LNCaP clone FGC (cell line): ENCODE measurements at regions not wholly inside any gene's neighbourhood (a gene's known extent, or its start where the extent isn't known, plus 50 kb on each side); places are given as distances from the start of the nearest gene placed in this dataset.

Experiments
- DNase-seq: peaks from one replicate; pipeline ENCODE4 v3.0.0-alpha.2; 2011; ENCODE audit warnings: low read depth
- H3K4me3 ChIP-seq: 2 replicates; pipeline ENCODE4 v1.5.1; 2011; ENCODE audit warnings: mild to moderate bottlenecking, low read depth, low read length, control low read depth
- CTCF ChIP-seq: IDR thresholded peaks from 2 replicates; pipeline ENCODE4 v1.5.1; 2012; ENCODE audit warnings: mild to moderate bottlenecking; ENCODE audit not compliant: control insufficient read depth, insufficient read depth; ENCODE audit errors: extremely low read depth

- TF ChIP-seq CTCF, result no peak
- no peak for DNase-seq
- no peak overlapping the region for H3K4me3 ChIP-seq
These were observed 1317.4 kb upstream of the CDH2 start for GRCh38 chr18:29494371-29494770.

DNA sequence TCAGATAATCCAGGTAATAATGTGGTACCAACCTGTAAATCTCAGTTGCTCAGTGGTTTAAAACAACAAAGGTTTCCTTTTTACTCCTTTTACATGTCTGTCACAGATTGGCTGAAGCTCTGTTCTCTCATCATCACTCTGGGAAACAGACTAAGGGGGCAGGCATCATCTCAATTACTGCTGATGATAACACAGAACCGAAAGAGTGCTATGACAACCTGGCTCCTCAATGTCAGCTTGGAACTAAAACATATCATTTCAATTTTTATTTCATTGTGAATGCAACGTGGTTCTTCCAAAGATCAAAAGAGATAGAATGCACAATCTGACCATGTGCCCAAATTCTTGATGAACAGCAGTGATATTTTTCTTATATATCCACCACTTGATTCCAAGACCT is 1315.0 kb upstream of the CDH2 start:
- DNase-seq, result no peak
- TF ChIP-seq CTCF, result no peak

DNA sequence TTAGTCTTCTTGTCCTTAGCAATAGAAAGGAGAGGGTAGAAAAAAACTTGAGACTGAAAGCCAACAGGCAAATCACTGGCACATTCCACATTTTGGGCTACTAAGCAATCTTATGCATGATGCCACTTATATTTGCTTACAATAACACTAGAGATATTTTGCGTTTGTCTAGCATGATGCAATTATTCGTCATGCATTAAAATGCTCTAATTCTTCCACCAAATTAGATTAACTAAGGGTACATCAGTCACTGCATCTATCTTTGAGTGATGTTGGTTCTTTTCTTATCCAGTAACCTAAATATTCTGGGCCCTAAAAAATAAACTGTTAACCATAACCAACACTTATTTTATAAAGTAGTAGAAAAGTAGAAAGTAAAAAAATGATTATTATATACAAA is 1311.7 kb upstream of the CDH2 start:
- TF ChIP-seq CTCF, result no peak
- no peak overlapping the region for H3K4me3 ChIP-seq
- DNase-seq, result no peak

More for the DNA sequence above, 1315.0 kb upstream of the CDH2 start:
- no peak overlapping the region for H3K4me3 ChIP-seq

DNA sequence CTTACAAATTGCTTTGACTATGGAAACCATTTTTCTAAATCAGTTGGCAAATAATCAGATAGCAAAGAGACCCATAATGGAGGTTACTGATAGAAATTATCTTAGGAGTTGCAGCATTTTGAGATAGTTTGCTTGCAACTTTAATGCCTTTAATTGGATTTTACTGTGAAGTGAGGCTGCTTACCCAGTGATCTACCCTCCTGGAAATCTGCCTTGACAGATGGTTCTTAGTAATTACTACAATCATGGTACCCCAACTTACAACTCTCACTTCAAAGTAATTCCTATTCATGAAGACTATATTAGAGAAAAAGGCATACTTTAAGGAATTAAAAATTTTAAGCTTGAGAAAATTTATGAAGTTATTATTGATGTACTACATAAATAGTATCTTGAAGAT is 1288.6 kb upstream of the CDH2 start:
- no peak for TF ChIP-seq CTCF
- no peak for DNase-seq
- H3K4me3 ChIP-seq, result no peak overlapping the region

DNA sequence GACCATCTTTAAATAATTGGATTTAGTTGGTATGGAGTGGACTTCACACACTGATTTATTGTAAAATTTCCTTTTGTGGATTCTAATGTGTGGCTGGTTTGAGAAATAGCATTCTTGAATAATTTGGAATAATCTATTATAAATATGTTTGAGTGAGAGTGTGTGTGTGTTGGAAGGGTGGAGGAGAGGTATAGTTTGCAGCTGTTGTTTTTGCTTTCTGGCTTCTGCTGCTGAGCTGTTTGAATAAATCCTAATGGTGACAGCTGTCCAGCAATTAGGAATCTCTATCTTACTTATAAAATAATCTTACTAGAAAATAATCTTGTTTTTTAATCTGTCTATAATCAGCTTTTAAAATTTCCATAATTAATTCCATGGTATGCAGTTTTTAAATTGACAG is 1283.0 kb upstream of the CDH2 start:
- H3K4me3 ChIP-seq, result no peak overlapping the region
- no peak for TF ChIP-seq CTCF
- DNase-seq, result no peak

- H3K4me3 ChIP-seq, result no peak overlapping the region
- no peak for DNase-seq
- no peak for TF ChIP-seq CTCF
These were observed 1280.5 kb upstream of the CDH2 start for GRCh38 chr18:29457316-29457889.

GRCh38 chr18:29449424-29449823 is 1272.5 kb upstream of the CDH2 start:
- no peak for DNase-seq
- H3K4me3 ChIP-seq, result no peak overlapping the region
- no peak for TF ChIP-seq CTCF
